ENCODE measurements at regions not wholly inside any gene's neighbourhood (a gene's known extent, or its start where the extent isn't known, plus 50 kb on each side); places are given as distances from the start of the nearest gene placed in this dataset.
"Not testable (repeated sequence)": the region's sequence is repeated elsewhere in the genome, so short reads cannot be mapped to it uniquely, and the experiment has no call there.

GRCh38 chr17:31761836-31762510, 97.1 kb downstream of the COPRS start:
- H3K4me2 ChIP-seq (ENCODE audit: insufficient read depth, low read length); CTCF ChIA-PET; H3K27ac ChIP-seq (ENCODE audit: insufficient read depth, low read depth, low read length); BruUV-seq (replicated peaks); H3K9me3 ChIP-seq (replicated peaks; ENCODE audit: control insufficient read depth, insufficient read depth, low read length); H3K9me1 ChIP-seq (replicated peaks; ENCODE audit: control insufficient read depth, extremely low read depth, insufficient read depth, low read length); FAIRE-seq; H3K9ac ChIP-seq (replicated peaks; ENCODE audit: extremely low read depth, insufficient read depth, low read length); POLR2A ChIA-PET; DNase-seq (ENCODE audit: low read depth, low spot score); H4K20me1 ChIP-seq (replicated peaks; ENCODE audit: control insufficient read depth, extremely low read depth, insufficient read depth, low read length); H3K27me3 ChIP-seq (ENCODE audit: control insufficient read depth in 2 of 2, insufficient read depth in 2 of 2, low read length in 2 of 2); dilution Hi-C loops (cut with MboI; ENCODE audit: extremely low pct_ligation_motif_present, low sequenced_read_pairs); H2AFZ ChIP-seq (ENCODE audit: low read depth, low read length); H3K36me3 ChIP-seq (ENCODE audit: control insufficient read depth in 2 of 2, extremely low read depth in 1 of 2, insufficient read depth in 2 of 2, low read length in 2 of 2); H3K4me3 ChIP-seq (replicated peaks in 1 of 3; ENCODE audit: insufficient read depth in 1 of 3, low read depth in 1 of 3, low read length in 3 of 3); H3K79me2 ChIP-seq (ENCODE audit: control insufficient read depth, insufficient read depth, low read length): not testable (repeated sequence)
- intact Hi-C loops (cut with micrococcal nuclease) = loop anchor here (1.0 kb wide), 1 partner anchor 166 kb away; no protein-coding TSS in a partner anchor
- peaks cover 12% of the 10 kb centered on the region for H3K4me1 ChIP-seq (ENCODE audit: control insufficient read depth, extremely low read depth, insufficient read depth, low read length)

DNA sequence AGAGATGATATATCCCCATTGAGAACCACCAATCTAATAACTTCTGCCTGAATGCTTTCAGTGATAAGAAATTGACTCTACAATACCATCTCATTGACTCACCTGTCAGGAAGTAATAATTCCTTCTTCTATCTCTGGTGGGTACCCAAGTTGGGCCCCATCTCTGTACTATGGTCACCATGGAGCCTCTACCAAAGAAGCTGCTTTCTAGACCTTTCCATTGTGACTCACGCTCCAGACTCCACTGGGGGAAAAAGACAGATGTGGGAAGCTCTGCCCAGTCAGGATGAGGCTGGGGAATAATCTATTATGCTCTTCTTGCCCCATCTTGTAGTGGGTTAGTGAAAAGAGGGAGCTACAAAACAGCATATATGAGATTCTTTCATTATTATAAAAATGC, 100.4 kb downstream of the COPRS start:
- peaks cover 21% of the 10 kb centered on the region for H3K4me1 ChIP-seq (ENCODE audit: control insufficient read depth, extremely low read depth, insufficient read depth, low read length)
- DNase-seq (ENCODE audit: low read depth, low spot score) (no peak), FAIRE-seq (no peak)
- no peak overlapping the region for H3K4me3 ChIP-seq (replicated peaks in 1 of 3; ENCODE audit: insufficient read depth in 1 of 3, low read depth in 1 of 3, low read length in 3 of 3)
- no peaks in the 10 kb centered on the region for H3K9me3 ChIP-seq (replicated peaks; ENCODE audit: control insufficient read depth, insufficient read depth, low read length)
- no peak overlapping the region for H3K9ac ChIP-seq (replicated peaks; ENCODE audit: extremely low read depth, insufficient read depth, low read length)
- intact Hi-C loops (cut with micrococcal nuclease) = no loop called here
- ChIA-PET POLR2A (no interaction called here), CTCF (no interaction called here)
- no TSS peak for BruUV-seq (replicated peaks)
- H3K4me2 ChIP-seq (ENCODE audit: insufficient read depth, low read length) = no peak overlapping the region
- no peak for TF ChIP-seq EZH2 (IDR thresholded peaks at IDR 0.05; ENCODE audit: borderline replicate concordance, low read depth, low read length, severe bottlenecking)
- no peak for TF ChIP-seq MYC (IDR thresholded peaks at IDR 0.05; ENCODE audit: low read depth, low read length)
- TF ChIP-seq MAX (IDR thresholded peaks at IDR 0.05; ENCODE audit: insufficient read depth, insufficient read length) = no peak
- TF ChIP-seq JUN (IDR thresholded peaks at IDR 0.05; ENCODE audit: borderline replicate concordance, insufficient read depth, insufficient read length, low read depth) = no peak
- no peak for TF ChIP-seq FOS (IDR thresholded peaks at IDR 0.05; ENCODE audit: borderline replicate concordance, insufficient read depth, low read length)
- no peak for TF ChIP-seq GATA2 (IDR thresholded peaks at IDR 0.05; ENCODE audit: insufficient read depth, insufficient read length, low read depth, low read length)
- no peak for TF ChIP-seq POLR2A (IDR thresholded peaks at IDR 0.05; ENCODE audit: low read depth, low read length)
- TF ChIP-seq POLR2AphosphoS5 (IDR thresholded peaks at IDR 0.05; ENCODE audit: insufficient read depth, low read depth, low read length) = no peak
- no peaks in the 10 kb centered on the region for H3K27me3 ChIP-seq (ENCODE audit: control insufficient read depth in 2 of 2, insufficient read depth in 2 of 2, low read length in 2 of 2)
- H4K20me1 ChIP-seq (replicated peaks; ENCODE audit: control insufficient read depth, extremely low read depth, insufficient read depth, low read length) = no peaks in the 10 kb centered on the region
- H2AFZ ChIP-seq (ENCODE audit: low read depth, low read length) = no peak overlapping the region
- dilution Hi-C loops (cut with MboI; ENCODE audit: extremely low pct_ligation_motif_present, low sequenced_read_pairs) = no loop called here
- no peaks in the 10 kb centered on the region for H3K36me3 ChIP-seq (ENCODE audit: control insufficient read depth in 2 of 2, extremely low read depth in 1 of 2, insufficient read depth in 2 of 2, low read length in 2 of 2)
- H3K79me2 ChIP-seq (ENCODE audit: control insufficient read depth, insufficient read depth, low read length) = no peaks in the 10 kb centered on the region
- no peak overlapping the region for H3K27ac ChIP-seq (ENCODE audit: insufficient read depth, low read depth, low read length)
- H3K9me1 ChIP-seq (replicated peaks; ENCODE audit: control insufficient read depth, extremely low read depth, insufficient read depth, low read length) = no peaks in the 10 kb centered on the region
